Activated CD4-positive, alpha-beta T cell treated with anti-CD3 and anti-CD28 coated beads for 1 hour (primary cell): ENCODE measurements at regions not wholly inside any gene's neighbourhood (a gene's known extent, or its start where the extent isn't known, plus 50 kb on each side); places are given as distances from the start of the nearest gene placed in this dataset.
"Not testable (repeated sequence)": the region's sequence is repeated elsewhere in the genome, so short reads cannot be mapped to it uniquely, and the experiment has no call there.

Experiments used
- DNase-seq: peaks from one replicate; pipeline ENCODE4 v3.0.0-alpha.2; 2020

GRCh38 chr18:62629031-62629430 lies 86.3 kb upstream of the PHLPP1 start:
- DNase-seq, result no peak

- no peak for DNase-seq
These were observed 84.2 kb upstream of the PHLPP1 start for GRCh38 chr18:62631173-62631572.

- DNase-seq, result no peak
These were observed 82.4 kb upstream of the PHLPP1 start for GRCh38 chr18:62632788-62633455.

- no peak for DNase-seq
These were observed 80.9 kb upstream of the PHLPP1 start for GRCh38 chr18:62634458-62634857.

- no peak for DNase-seq
These were observed 80.2 kb upstream of the PHLPP1 start for GRCh38 chr18:62634979-62635630.

GRCh38 chr18:62637403-62637802 lies 77.9 kb upstream of the PHLPP1 start:
- no peak for DNase-seq

- peak; percentile 21 for DNase-seq
These were observed 77.3 kb upstream of the PHLPP1 start for GRCh38 chr18:62637807-62638687.

- no peak for DNase-seq
These were observed 72.2 kb upstream of the PHLPP1 start for GRCh38 chr18:62643181-62643580.

GRCh38 chr18:62644773-62645172 lies 70.6 kb upstream of the PHLPP1 start:
- DNase-seq, result no peak

GRCh38 chr18:62647179-62647578 lies 68.2 kb upstream of the PHLPP1 start:
- no peak for DNase-seq

- no peak for DNase-seq
These were observed 67.2 kb upstream of the PHLPP1 start for GRCh38 chr18:62648045-62648678.

GRCh38 chr18:62651276-62652056 lies 63.9 kb upstream of the PHLPP1 start:
- no peak for DNase-seq

- DNase-seq, result not testable (repeated sequence)
These were observed 63.2 kb upstream of the PHLPP1 start for GRCh38 chr18:62652057-62652629.

GRCh38 chr18:62655520-62656219 lies 59.7 kb upstream of the PHLPP1 start:
- DNase-seq, result no peak

GRCh38 chr18:62658028-62658427 lies 57.3 kb upstream of the PHLPP1 start:
- no peak for DNase-seq

GRCh38 chr18:62659698-62660097 lies 55.6 kb upstream of the PHLPP1 start:
- DNase-seq, result no peak

- DNase-seq, result no peak
These were observed 54.6 kb upstream of the PHLPP1 start for GRCh38 chr18:62660691-62661090.

GRCh38 chr18:62663731-62664336 lies 51.5 kb upstream of the PHLPP1 start:
- no peak for DNase-seq

GRCh38 chr18:62664414-62664813 lies 50.9 kb upstream of the PHLPP1 start:
- no peak for DNase-seq

GRCh38 chr18:62665188-62665587 lies 50.2 kb upstream of the PHLPP1 start:
- DNase-seq, result no peak
